Liver (tissue), 8 donors: ENCODE measurements at regions not wholly inside any gene's neighbourhood (a gene's known extent, or its start where the extent isn't known, plus 50 kb on each side); places are given as distances from the start of the nearest gene placed in this dataset.

Experiments
- DNase-seq: peaks from one replicate; pipeline ENCODE4 v3.0.0-alpha.2; 2017; ENCODE audit warnings: low spot score
- H3K27ac ChIP-seq, 2 donors: one replicate each; pipeline ENCODE4 v1.7.0; 2013; ENCODE audit warnings: inconsistent platforms in 2 of 2, low read length in 2 of 2, control low read depth in 1 of 2, low read depth in 1 of 2, mild to moderate bottlenecking in 1 of 2
- H3K27me3 ChIP-seq, 4 donors: one replicate each; pipeline versions ENCODE4 v1.6.1 to v1.7.0; 2013; ENCODE audit warnings: low read length in 3 of 4, inconsistent platforms in 1 of 4, mild to moderate bottlenecking in 1 of 4, moderate library complexity in 1 of 4; ENCODE audit not compliant: control insufficient read depth in 4 of 4, insufficient read depth in 4 of 4
- H3K36me3 ChIP-seq, 4 donors: one replicate each; pipeline versions ENCODE4 v1.6.1 to v1.7.0; 2013; ENCODE audit warnings: low read length in 3 of 4, mild to moderate bottlenecking in 3 of 4, low read depth in 1 of 4, moderate library complexity in 1 of 4; ENCODE audit not compliant: control insufficient read depth in 4 of 4, insufficient read depth in 3 of 4
- H3K4me1 ChIP-seq, 4 donors: one replicate each; pipeline versions ENCODE4 v1.6.1 to v1.7.0; 2013; ENCODE audit warnings: low read length in 3 of 4, mild to moderate bottlenecking in 3 of 4, moderate library complexity in 1 of 4; ENCODE audit not compliant: control insufficient read depth in 4 of 4, insufficient read depth in 4 of 4
- H3K4me3 ChIP-seq, 3 donors: one replicate each; pipeline versions ENCODE4 v1.6.1 to v1.7.0; 2013; ENCODE audit warnings: low read length in 3 of 3, control low read depth in 1 of 3, low read depth in 1 of 3, mild to moderate bottlenecking in 1 of 3
- H3K9ac ChIP-seq, 2 donors: one replicate each; pipeline ENCODE4 v1.7.0; 2013; ENCODE audit warnings: low read length in 2 of 2, mild to moderate bottlenecking in 2 of 2, moderate library complexity in 2 of 2, control low read depth in 1 of 2, low read depth in 1 of 2
- H3K9me3 ChIP-seq, 4 donors: one replicate each; pipeline versions ENCODE4 v1.6.1 to v1.7.0; 2013; ENCODE audit warnings: low read length in 3 of 4; ENCODE audit not compliant: control insufficient read depth in 4 of 4
- ATF3 ChIP-seq: IDR thresholded peaks from 2 replicates; pipeline ENCODE4 v1.6.1; 2016; ENCODE audit warnings: antibody characterized with exemption
- CTCF ChIP-seq: fragments of 150-350 bp; IDR thresholded peaks from 2 replicates; pipeline ENCODE4 v1.5.1; 2017; ENCODE audit warnings: improper control_type of control experiment, low read depth, low read length; ENCODE audit not compliant: missing input control
- EGR1 ChIP-seq, 2 donors: IDR thresholded peaks; 2 replicates each; pipeline ENCODE4 v1.6.1; 2016 to 2018; ENCODE audit warnings: antibody characterized with exemption in 2 of 2, low read depth in 2 of 2
- FOXA2 ChIP-seq: IDR thresholded peaks from 2 replicates; pipeline ENCODE4 v1.6.1; 2016; ENCODE audit warnings: antibody characterized with exemption
- HNF4G ChIP-seq: IDR thresholded peaks from 2 replicates; pipeline ENCODE4 v1.6.1; 2016; ENCODE audit warnings: antibody characterized with exemption
- JUND ChIP-seq, 2 donors: IDR thresholded peaks; 2 replicates each; pipeline ENCODE4 v1.6.1; 2016; ENCODE audit warnings: antibody characterized with exemption in 2 of 2
- NR2F2 ChIP-seq: IDR thresholded peaks from 2 replicates; pipeline ENCODE4 v1.6.1; 2016; ENCODE audit warnings: antibody characterized with exemption
- RAD21 ChIP-seq, 2 donors: IDR thresholded peaks; 2 replicates each; pipeline ENCODE4 v1.6.1; 2016; ENCODE audit warnings: antibody characterized with exemption in 2 of 2, mild to moderate bottlenecking in 2 of 2
- REST ChIP-seq: IDR thresholded peaks from 2 replicates; pipeline ENCODE4 v1.6.1; 2016; ENCODE audit warnings: antibody characterized with exemption, mild to moderate bottlenecking
- RXRA ChIP-seq, 2 donors: IDR thresholded peaks; 2 replicates each; pipeline ENCODE4 v1.6.1; 2017 to 2018; ENCODE audit warnings: antibody characterized with exemption in 2 of 2, mild to moderate bottlenecking in 1 of 2
- SP1 ChIP-seq: IDR thresholded peaks from 2 replicates; pipeline ENCODE4 v1.6.1; 2018; ENCODE audit warnings: antibody characterized with exemption, mild to moderate bottlenecking
- TAF1 ChIP-seq: conservative IDR thresholded peaks from 2 replicates; pipeline ENCODE4 v1.6.1; 2016; ENCODE audit warnings: antibody characterized with exemption, mild to moderate bottlenecking
- YY1 ChIP-seq: IDR thresholded peaks from 2 replicates; pipeline ENCODE4 v1.6.1; 2016; ENCODE audit warnings: antibody characterized with exemption, mild to moderate bottlenecking
- WGBS: extraction: QIAGEN DNeasy Blood & Tissue Kit; methylation state at CpG from one replicate; pipeline ENCODE4 v1.1.7; 2013; 5-methylcytosine and 5-hydroxymethylcytosine counted together
- TF ChIP-seq, protein P1 (sequence below): IDR thresholded peaks from 2 replicates; pipeline ENCODE4 v1.6.1; 2016; ENCODE audit warnings: antibody characterized with exemption
- donor health status: healthy.
- donor health status: healthy.
- donor health status: healthy.
- donor health status: healthy.
- donor health status: healthy.

GRCh38 chr10:21171936-21172541 is 274.9 kb upstream of the NEBL start:
- WGBS = 82% methylated on average over 6 of the region's 6 CpGs
- Histone ChIP-seq H3K4me1 (peaks cover 7 to 28% (median 14%) of the 10 kb centered on the region in 4 donors), H3K4me3 (peak overlapping the region in 1 of 3 donors; percentile 53), H3K27me3 (peaks cover 0 to 4% (median 0%) of the 10 kb centered on the region in 4 donors), H3K9me3 (no peaks in the 10 kb centered on the region), H3K27ac (no peak overlapping the region), H3K36me3 (no peaks in the 10 kb centered on the region), H3K9ac (no peak overlapping the region)
- no peak for DNase-seq
- TF ChIP-seq TAF1 (no peak), JUND (IDR thresholded peaks at IDR 0.05) (no peak), ATF3 (no peak), RXRA (IDR thresholded peaks at IDR 0.05) (no peak), HNF4G (no peak), EGR1 (IDR thresholded peaks at IDR 0.05; ENCODE audit: low read depth in 2 of 2) (no peak), RAD21 (IDR thresholded peaks at IDR 0.05) (no peak), REST (no peak), SP1 (no peak), YY1 (no peak), NR2F2 (no peak), CTCF (no peak)
- TF ChIP-seq, protein P1, sequence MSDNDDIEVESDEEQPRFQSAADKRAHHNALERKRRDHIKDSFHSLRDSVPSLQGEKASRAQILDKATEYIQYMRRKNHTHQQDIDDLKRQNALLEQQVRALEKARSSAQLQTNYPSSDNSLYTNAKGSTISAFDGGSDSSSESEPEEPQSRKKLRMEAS = no peak

GRCh38 chr10:21171197-21171935 is 274.3 kb upstream of the NEBL start:
- no peak overlapping the region for H3K4me3 ChIP-seq
- no peak for TF ChIP-seq SP1
- no peak for TF ChIP-seq FOXA2
- peak; percentile 14 for TF ChIP-seq CTCF

More at GRCh38 chr10:21171197-21171935, 274.3 kb upstream of the NEBL start:
- Histone ChIP-seq H3K36me3 (no peaks in the 10 kb centered on the region), H3K27me3 (peaks cover 0 to 4% (median 0%) of the 10 kb centered on the region in 4 donors), H3K9ac (no peak overlapping the region), H3K27ac (no peak overlapping the region), H3K9me3 (no peaks in the 10 kb centered on the region), H3K4me1 (peaks cover 7 to 28% (median 15%) of the 10 kb centered on the region in 4 donors)
- WGBS = 90% methylated on average over 14 of the region's 14 CpGs
- DNase-seq = no peak
